CD14-positive monocyte (primary cell): ENCODE measurements at regions not wholly inside any gene's neighbourhood (a gene's known extent, or its start where the extent isn't known, plus 50 kb on each side); places are given as distances from the start of the nearest gene placed in this dataset.

Source experiments
- DNase-seq, 3 donors: peaks; one replicate each; pipeline ENCODE4 v3.0.0-alpha.2; 2011 to 2022
- H2AFZ ChIP-seq: 2 replicates; pipeline ENCODE4 v1.6.0; 2012; ENCODE audit warnings: mild to moderate bottlenecking, low read depth, low read length, inconsistent platforms; ENCODE audit not compliant: insufficient read depth, poor library complexity, severe bottlenecking
- H3K27ac ChIP-seq, 2 donors: 1 replicate in 1 of 2; 2 replicates in 1 of 2; pipeline ENCODE4 v1.5.1; 2012 to 2013; ENCODE audit warnings: low read length in 2 of 2, control low read depth in 1 of 2, inconsistent platforms in 1 of 2, low read depth in 1 of 2, mild to moderate bottlenecking in 1 of 2
- H3K27me3 ChIP-seq, 2 donors: one replicate each; pipeline versions ENCODE4 v1.6.0 to v1.6.1; 2011 to 2013; ENCODE audit warnings: low read length in 2 of 2; ENCODE audit not compliant: control insufficient read depth in 2 of 2, insufficient read depth in 2 of 2
- H3K36me3 ChIP-seq, 2 donors: replicated peaks in 1 of 2; 1 replicate in 1 of 2; 2 replicates in 1 of 2; pipeline versions ENCODE4 v1.5.1 to v1.6.1; 2012 to 2013; ENCODE audit warnings: low read length in 2 of 2, control low read depth in 1 of 2, inconsistent platforms in 1 of 2, mild to moderate bottlenecking in 1 of 2; ENCODE audit not compliant: insufficient read depth in 2 of 2, control insufficient read depth in 1 of 2
- H3K4me1 ChIP-seq, 2 donors: 1 replicate in 1 of 2; 2 replicates in 1 of 2; pipeline versions ENCODE4 v1.5.1 to v1.6.1; 2012 to 2013; ENCODE audit warnings: low read length in 2 of 2, control low read depth in 1 of 2, inconsistent platforms in 1 of 2, mild to moderate bottlenecking in 1 of 2, moderate library complexity in 1 of 2; ENCODE audit not compliant: insufficient read depth in 2 of 2, control insufficient read depth in 1 of 2
- H3K4me2 ChIP-seq: replicated peaks from 2 replicates; pipeline ENCODE3; 2012; ENCODE audit warnings: low read length, moderate library complexity, mild to moderate bottlenecking; ENCODE audit not compliant: poor library complexity, severe bottlenecking; ENCODE audit errors: extremely low read depth
- H3K4me3 ChIP-seq, 3 experiments: fragments of 200-600 bp in 1 of 3; sonication (generic) in 1 of 3; replicated peaks in 1 of 3; 1 replicate in 2 of 3; 2 replicates in 1 of 3; pipeline ENCODE4 v1.5.1; 2011 to 2013; ENCODE audit warnings: low read length in 3 of 3, mild to moderate bottlenecking in 3 of 3, control low read depth in 2 of 3, low read depth in 2 of 3, inconsistent platforms in 1 of 3, moderate library complexity in 1 of 3
- H3K79me2 ChIP-seq: 2 replicates; pipeline ENCODE4 v1.6.0; 2012; ENCODE audit warnings: mild to moderate bottlenecking, control low read depth, inconsistent platforms, low read length, moderate library complexity; ENCODE audit not compliant: insufficient read depth
- H3K9ac ChIP-seq: 2 replicates; pipeline ENCODE4 v1.6.0; 2017; ENCODE audit warnings: low read length, mild to moderate bottlenecking; ENCODE audit not compliant: insufficient read depth, poor library complexity, severe bottlenecking
- H3K9me3 ChIP-seq, 2 donors: replicated peaks in 1 of 2; 1 replicate in 1 of 2; 2 replicates in 1 of 2; pipeline versions ENCODE4 v1.5.1 to v1.6.1; 2012 to 2013; ENCODE audit warnings: low read length in 2 of 2, control low read depth in 1 of 2; ENCODE audit not compliant: control insufficient read depth in 1 of 2, insufficient read depth in 1 of 2
- H4K20me1 ChIP-seq: 2 replicates; pipeline ENCODE4 v1.6.0; 2012; ENCODE audit warnings: mild to moderate bottlenecking, low read length, control low read depth, moderate library complexity; ENCODE audit not compliant: insufficient read depth
- H3K27ac Mint-ChIP-seq, 7 donors: one replicate each; pipeline ENCODE4 v1.8.0; 2020; ENCODE audit warnings: mild to moderate bottlenecking in 7 of 7, mixed read lengths in 7 of 7, moderate library complexity in 6 of 7, inconsistent platforms in 2 of 7
- H3K27me3 Mint-ChIP-seq, 3 donors: one replicate each; pipeline ENCODE4 v1.8.0; 2021 to 2022; ENCODE audit warnings: low read depth in 3 of 3, mild to moderate bottlenecking in 3 of 3, mixed read lengths in 3 of 3, moderate library complexity in 3 of 3, inconsistent platforms in 1 of 3
- H3K36me3 Mint-ChIP-seq, 2 donors: one replicate each; pipeline ENCODE4 v1.8.0; 2020; ENCODE audit warnings: mixed read lengths in 2 of 2, inconsistent platforms in 1 of 2, mild to moderate bottlenecking in 1 of 2
- H3K4me1 Mint-ChIP-seq: one replicate; pipeline ENCODE4 v1.8.0; 2020; ENCODE audit warnings: mild to moderate bottlenecking, mixed read lengths
- H3K4me3 Mint-ChIP-seq, 2 donors: one replicate each; pipeline ENCODE4 v1.8.0; 2020; ENCODE audit warnings: mild to moderate bottlenecking in 2 of 2, mixed read lengths in 2 of 2, moderate library complexity in 1 of 2
- H3K9me3 Mint-ChIP-seq, 7 donors: one replicate each; pipeline ENCODE4 v1.8.0; 2020 to 2022; ENCODE audit warnings: mixed read lengths in 7 of 7, mild to moderate bottlenecking in 6 of 7, moderate library complexity in 6 of 7, inconsistent platforms in 2 of 7
- CTCF ChIP-seq: fragments of 200-600 bp; IDR thresholded peaks from one replicate; pipeline ENCODE4 v1.8.0; 2022; ENCODE audit warnings: antibody characterized with exemption, mild to moderate bottlenecking
- WGBS: methylation state at CpG from one replicate; pipeline ENCODE4 v1.1.5; 2013; ENCODE audit warnings: missing lambda C conversion rate; ENCODE audit not compliant: insufficient coverage; 5-methylcytosine and 5-hydroxymethylcytosine counted together
- intact Hi-C, 2 donors: fragments of 100-400 bp; cut with micrococcal nuclease; formaldehyde crosslinking; loops; one replicate each; pipeline versions ENCODE4 v1.15.0 to v1.15.1; 2023

DNA sequence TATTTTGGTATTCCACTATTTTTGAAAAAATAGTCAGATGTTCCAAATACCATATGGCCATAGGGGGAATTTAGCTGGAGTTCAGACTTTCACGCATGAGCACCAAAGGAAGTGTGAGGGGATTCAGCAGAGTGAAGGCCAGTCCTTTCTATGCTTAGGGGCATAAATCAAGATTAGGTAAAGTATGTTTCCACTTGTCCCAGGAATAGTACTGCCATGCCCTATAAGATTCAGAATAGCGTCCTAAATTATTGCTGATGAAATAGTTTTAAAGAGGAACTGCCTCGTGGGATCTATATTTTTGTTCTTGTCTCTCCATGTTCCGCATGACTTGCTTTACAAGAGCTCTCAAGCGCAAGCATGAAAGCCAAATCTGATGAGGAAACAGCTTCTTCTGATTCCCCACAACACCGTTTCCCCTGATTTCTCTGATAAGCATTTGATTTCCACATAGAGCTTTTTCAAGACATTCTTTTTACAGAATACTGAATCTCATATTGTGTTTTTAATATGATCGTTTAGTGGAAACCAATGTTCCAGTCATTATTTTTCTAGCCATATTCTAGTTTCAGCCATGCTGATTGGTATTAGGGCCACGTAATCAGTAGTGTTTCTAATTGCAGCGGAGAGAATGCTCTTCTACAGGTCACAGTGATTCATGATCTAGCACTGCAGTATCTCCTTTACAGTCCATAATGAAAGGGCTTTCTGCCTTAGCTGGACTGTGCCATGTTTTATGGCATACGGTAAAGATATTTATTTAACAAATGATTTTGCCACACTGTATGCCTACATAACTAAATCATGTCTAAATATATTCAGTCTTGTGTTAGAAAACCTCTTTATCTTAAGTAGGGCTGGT is 492.3 kb downstream of the CENPC start:
- 46% methylated on average over 5 of the region's 10 CpGs for WGBS

More for the DNA sequence above, 492.3 kb downstream of the CENPC start:
- Histone ChIP-seq H3K36me3 (no peaks in the 10 kb centered on the region), H3K4me1 (no peaks in the 10 kb centered on the region), H3K79me2 (no peaks in the 10 kb centered on the region), H3K27me3 (no peaks in the 10 kb centered on the region), H3K27ac (no peak overlapping the region), H3K9me3 (no peaks in the 10 kb centered on the region), H3K4me3 (no peak overlapping the region), H3K4me2 (no peak overlapping the region), H2AFZ (no peak overlapping the region), H3K9ac (no peak overlapping the region), H4K20me1 (no peaks in the 10 kb centered on the region)
- Mint-ChIP-seq H3K4me3 (no peak overlapping the region), H3K27me3 (no peaks in the 10 kb centered on the region), H3K27ac (no peak overlapping the region), H3K4me1 (no peaks in the 10 kb centered on the region), H3K36me3 (no peaks in the 10 kb centered on the region), H3K9me3 (peaks cover 0 to 2% (median 0%) of the 10 kb centered on the region in 7 donors)
- intact Hi-C loops: no loop called here
- DNase-seq: no peak
- no peak for TF ChIP-seq CTCF
